ENCODE measurements at regions not wholly inside any gene's neighbourhood (a gene's known extent, or its start where the extent isn't known, plus 50 kb on each side); places are given as distances from the start of the nearest gene placed in this dataset.
A peak's percentile ranks its signal among the peaks of the same experiment; 100 is the strongest.

GRCh38 chr5:158436271-158437065 lies 577.5 kb upstream of the CLINT1 start:
- DNase-seq: no peak

- peak; percentile 2 for DNase-seq
Observed at GRCh38 chr5:158435161-158435616, 576.2 kb upstream of the CLINT1 start.

GRCh38 chr5:158434749-158435148 lies 575.8 kb upstream of the CLINT1 start:
- no peak for DNase-seq

- DNase-seq: no peak
Observed at GRCh38 chr5:158433634-158434033, 574.7 kb upstream of the CLINT1 start.

- peak; percentile 34 for DNase-seq
Observed at GRCh38 chr5:158431369-158432029, 572.6 kb upstream of the CLINT1 start.

- no peak for DNase-seq
Observed at GRCh38 chr5:158430798-158431167, 571.8 kb upstream of the CLINT1 start.

- DNase-seq: no peak
Observed at GRCh38 chr5:158430166-158430797, 571.3 kb upstream of the CLINT1 start.

- no peak for DNase-seq
Observed at GRCh38 chr5:158429564-158429963, 570.6 kb upstream of the CLINT1 start.

GRCh38 chr5:158423623-158424200 lies 564.8 kb upstream of the CLINT1 start:
- no peak for DNase-seq

GRCh38 chr5:158422653-158423515 lies 563.9 kb upstream of the CLINT1 start:
- DNase-seq: no peak

- peak; percentile 8 for DNase-seq
Observed at GRCh38 chr5:158421319-158421718, 562.4 kb upstream of the CLINT1 start.

GRCh38 chr5:158419186-158419585 lies 560.2 kb upstream of the CLINT1 start:
- no peak for DNase-seq

GRCh38 chr5:158414780-158415179 lies 555.8 kb upstream of the CLINT1 start:
- DNase-seq: no peak

GRCh38 chr5:158414333-158414762 lies 555.4 kb upstream of the CLINT1 start:
- DNase-seq: no peak

GRCh38 chr5:158413122-158413680 lies 554.3 kb upstream of the CLINT1 start:
- no peak for DNase-seq

GRCh38 chr5:158410976-158411375 lies 552.0 kb upstream of the CLINT1 start:
- no peak for DNase-seq

- no peak for DNase-seq
Observed at GRCh38 chr5:158409507-158409906, 550.6 kb upstream of the CLINT1 start.

GRCh38 chr5:158407824-158408195 lies 548.9 kb upstream of the CLINT1 start:
- no peak for DNase-seq

- no peak for DNase-seq
Observed at GRCh38 chr5:158406884-158407823, 548.2 kb upstream of the CLINT1 start.

- DNase-seq: no peak
Observed at GRCh38 chr5:158398360-158399201, 539.6 kb upstream of the CLINT1 start.

Data from NCI-H2171 treated with DMSO at 0.1 percent for 48 hours (cell line).